B cell (primary cell): ENCODE measurements at regions not wholly inside any gene's neighbourhood (a gene's known extent, or its start where the extent isn't known, plus 50 kb on each side); places are given as distances from the start of the nearest gene placed in this dataset.

Experiments used
- CTCF ChIP-seq: fragments of 200-600 bp; IDR thresholded peaks from one replicate; pipeline ENCODE4 v1.8.0; 2022; ENCODE audit warnings: antibody characterized with exemption, mild to moderate bottlenecking
- EZH2 ChIP-seq: IDR thresholded peaks from 2 replicates; pipeline ENCODE4 v1.6.1; 2012; ENCODE audit warnings: borderline replicate concordance, low read depth, mild to moderate bottlenecking, moderate library complexity, low read length; ENCODE audit not compliant: insufficient read depth, poor library complexity, severe bottlenecking

- TF ChIP-seq CTCF: no peak
- TF ChIP-seq EZH2: no peak
Measured at GRCh38 chr13:44230071-44230470, 143.6 kb upstream of the SERP2 start.
